Calu3 (cell line): ENCODE measurements at regions not wholly inside any gene's neighbourhood (a gene's known extent, or its start where the extent isn't known, plus 50 kb on each side); places are given as distances from the start of the nearest gene placed in this dataset.

Source experiments
- BruUV-seq: library from RNA; stranded (reverse); fragments of 400-500 nt; replicated peaks from 2 replicates; lab custom pipeline; 2021; lab: Mats Ljungman, UMichigan
- CTCF ChIA-PET: fragments of 300-600 bp; sonication (Branson Sonifier 250); formaldehyde crosslinking; loops from one replicate; lab custom pipeline; 2022; ENCODE audit warnings: antibody characterized with exemption; lab: Charles Lee
- DNase-seq: peaks from one replicate; pipeline ENCODE4 v3.0.0; 2022
- H3K27ac Mint-ChIP-seq: one replicate; pipeline ENCODE4 v1.8.0; 2022; ENCODE audit warnings: mixed read lengths; ENCODE audit not compliant: unreplicated experiment
- H3K27me3 Mint-ChIP-seq: one replicate; pipeline ENCODE4 v1.8.0; 2022; ENCODE audit warnings: mixed read lengths; ENCODE audit not compliant: unreplicated experiment
- H3K36me3 Mint-ChIP-seq: one replicate; pipeline ENCODE4 v1.8.0; 2022; ENCODE audit warnings: mild to moderate bottlenecking, moderate library complexity, mixed read lengths; ENCODE audit not compliant: insufficient read depth, unreplicated experiment
- H3K4me1 Mint-ChIP-seq: one replicate; pipeline ENCODE4 v1.8.0; 2022; ENCODE audit warnings: mild to moderate bottlenecking, low read depth, mixed read lengths; ENCODE audit not compliant: unreplicated experiment
- H3K4me3 Mint-ChIP-seq: one replicate; pipeline ENCODE4 v1.8.0; 2022; ENCODE audit warnings: mild to moderate bottlenecking, low read depth, moderate library complexity, mixed read lengths; ENCODE audit not compliant: unreplicated experiment
- H3K9me3 Mint-ChIP-seq: one replicate; pipeline ENCODE4 v1.8.0; 2022; ENCODE audit warnings: low read depth, mixed read lengths; ENCODE audit not compliant: unreplicated experiment
- intact Hi-C: fragments of 100-400 bp; cut with micrococcal nuclease; formaldehyde crosslinking; loops from one replicate; pipeline ENCODE4 v1.10.0; 2022; ENCODE audit not compliant: unreplicated experiment
- TF ChIP-seq, protein P1 (sequence below): fragments of 200-600 bp; IDR thresholded peaks from one replicate; pipeline ENCODE4 v1.8.0; 2022; ENCODE audit warnings: antibody characterized with exemption; ENCODE audit not compliant: unreplicated experiment

DNA sequence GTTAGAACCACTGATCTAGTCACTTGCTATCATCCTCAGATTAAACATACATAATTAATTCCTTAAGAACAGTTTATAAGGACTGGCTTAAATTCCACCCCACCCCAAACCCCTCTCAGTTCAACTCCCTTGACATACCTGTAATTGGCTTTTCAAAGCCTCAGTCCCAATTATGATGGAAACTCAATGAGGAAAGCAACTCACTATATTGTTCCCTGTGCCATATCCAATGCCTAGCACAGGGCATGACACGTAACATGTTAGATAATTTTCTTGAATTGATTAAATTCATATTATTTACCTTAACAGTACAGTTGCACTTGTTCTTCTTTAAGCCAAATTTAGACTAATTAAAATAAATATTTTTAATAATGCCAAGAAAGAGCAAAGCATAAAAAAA, 465.1 kb upstream of the CHAC2 start:
- H3K27ac Mint-ChIP-seq, result no peak overlapping the region
- DNase-seq, result no peak
- intact Hi-C loops, result no loop called here
- TF ChIP-seq, protein P1, sequence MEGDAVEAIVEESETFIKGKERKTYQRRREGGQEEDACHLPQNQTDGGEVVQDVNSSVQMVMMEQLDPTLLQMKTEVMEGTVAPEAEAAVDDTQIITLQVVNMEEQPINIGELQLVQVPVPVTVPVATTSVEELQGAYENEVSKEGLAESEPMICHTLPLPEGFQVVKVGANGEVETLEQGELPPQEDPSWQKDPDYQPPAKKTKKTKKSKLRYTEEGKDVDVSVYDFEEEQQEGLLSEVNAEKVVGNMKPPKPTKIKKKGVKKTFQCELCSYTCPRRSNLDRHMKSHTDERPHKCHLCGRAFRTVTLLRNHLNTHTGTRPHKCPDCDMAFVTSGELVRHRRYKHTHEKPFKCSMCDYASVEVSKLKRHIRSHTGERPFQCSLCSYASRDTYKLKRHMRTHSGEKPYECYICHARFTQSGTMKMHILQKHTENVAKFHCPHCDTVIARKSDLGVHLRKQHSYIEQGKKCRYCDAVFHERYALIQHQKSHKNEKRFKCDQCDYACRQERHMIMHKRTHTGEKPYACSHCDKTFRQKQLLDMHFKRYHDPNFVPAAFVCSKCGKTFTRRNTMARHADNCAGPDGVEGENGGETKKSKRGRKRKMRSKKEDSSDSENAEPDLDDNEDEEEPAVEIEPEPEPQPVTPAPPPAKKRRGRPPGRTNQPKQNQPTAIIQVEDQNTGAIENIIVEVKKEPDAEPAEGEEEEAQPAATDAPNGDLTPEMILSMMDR, result no peak
- H3K4me3 Mint-ChIP-seq, result no peak overlapping the region
- no peaks in the 10 kb centered on the region for H3K36me3 Mint-ChIP-seq
- H3K4me1 Mint-ChIP-seq, result no peaks in the 10 kb centered on the region
- no TSS peak for BruUV-seq
- no peaks in the 10 kb centered on the region for H3K9me3 Mint-ChIP-seq
- no peaks in the 10 kb centered on the region for H3K27me3 Mint-ChIP-seq
- CTCF ChIA-PET, result interaction anchor here (0.6 kb wide), 1 partner anchor 533 kb away, joined by 4 read pairs; no protein-coding TSS in a partner anchor

DNA sequence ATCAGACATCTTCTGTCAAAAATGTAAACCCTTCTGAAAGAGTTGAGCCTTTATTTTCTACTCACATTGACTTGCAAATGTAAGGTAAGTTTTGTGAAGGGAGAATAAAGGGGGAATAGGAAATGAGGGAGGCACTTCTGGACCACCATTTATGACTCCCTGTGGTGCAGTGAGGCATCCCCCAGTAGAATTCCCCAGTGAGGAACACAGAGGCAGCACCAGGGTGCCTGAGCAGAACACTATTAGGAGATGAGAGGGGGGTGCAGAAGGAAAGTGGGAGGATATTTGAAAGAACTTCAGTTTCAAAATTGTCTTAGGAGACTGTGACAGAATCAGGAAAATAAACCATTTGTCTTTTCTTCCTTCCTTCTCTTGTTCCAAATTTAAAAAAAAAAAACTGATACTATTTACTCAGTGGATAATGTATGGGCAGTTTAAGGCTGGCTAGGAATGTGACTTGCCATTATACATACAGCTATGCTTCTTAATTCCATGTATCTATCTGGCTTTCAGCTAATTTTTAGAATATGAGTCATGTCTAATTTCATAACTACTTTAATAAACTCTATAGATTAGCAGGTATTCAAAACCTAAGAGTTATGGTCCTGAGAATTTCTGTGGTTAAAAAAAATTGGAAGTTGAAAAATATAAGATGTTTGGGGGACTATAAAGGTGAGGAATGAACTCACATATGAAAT, 478.1 kb upstream of the CHAC2 start:
- intact Hi-C loops, result no loop called here
- TF ChIP-seq, protein P1, result no peak
- DNase-seq, result no peak
- no TSS peak for BruUV-seq
- no peak overlapping the region for H3K27ac Mint-ChIP-seq
- CTCF ChIA-PET, result no interaction called here
- no peaks in the 10 kb centered on the region for H3K9me3 Mint-ChIP-seq
- no peaks in the 10 kb centered on the region for H3K27me3 Mint-ChIP-seq
- no peaks in the 10 kb centered on the region for H3K4me1 Mint-ChIP-seq
- H3K4me3 Mint-ChIP-seq, result no peak overlapping the region
- no peaks in the 10 kb centered on the region for H3K36me3 Mint-ChIP-seq

- Mint-ChIP-seq H3K36me3 (no peaks in the 10 kb centered on the region), H3K4me3 (no peak overlapping the region), H3K4me1 (no peaks in the 10 kb centered on the region), H3K27me3 (no peaks in the 10 kb centered on the region), H3K9me3 (no peaks in the 10 kb centered on the region), H3K27ac (no peak overlapping the region)
- CTCF ChIA-PET, result no interaction called here
- no peak for DNase-seq
- TF ChIP-seq, protein P1, result no peak
- no TSS peak for BruUV-seq
- intact Hi-C loops, result no loop called here
Measured at GRCh38 chr2:53286345-53286744, 481.3 kb upstream of the CHAC2 start.

GRCh38 chr2:53275743-53276142, 491.9 kb upstream of the CHAC2 start:
- CTCF ChIA-PET, result interaction anchor here (0.6 kb wide), 1 partner anchor 11 kb away, joined by 3 read pairs; no protein-coding TSS in a partner anchor
- no peak overlapping the region for H3K4me3 Mint-ChIP-seq
- peak overlapping the region; percentile 1 for H3K27ac Mint-ChIP-seq
- BruUV-seq, result no TSS peak
- no peaks in the 10 kb centered on the region for H3K36me3 Mint-ChIP-seq
- TF ChIP-seq, protein P1, result no peak
- H3K9me3 Mint-ChIP-seq, result no peaks in the 10 kb centered on the region
- no peaks in the 10 kb centered on the region for H3K27me3 Mint-ChIP-seq
- no peaks in the 10 kb centered on the region for H3K4me1 Mint-ChIP-seq
- DNase-seq, result no peak
- intact Hi-C loops, result no loop called here
